ENCODE measurements at regions not wholly inside any gene's neighbourhood (a gene's known extent, or its start where the extent isn't known, plus 50 kb on each side); places are given as distances from the start of the nearest gene placed in this dataset.
A peak's percentile ranks its signal among the peaks of the same experiment; 100 is the strongest.

DNA sequence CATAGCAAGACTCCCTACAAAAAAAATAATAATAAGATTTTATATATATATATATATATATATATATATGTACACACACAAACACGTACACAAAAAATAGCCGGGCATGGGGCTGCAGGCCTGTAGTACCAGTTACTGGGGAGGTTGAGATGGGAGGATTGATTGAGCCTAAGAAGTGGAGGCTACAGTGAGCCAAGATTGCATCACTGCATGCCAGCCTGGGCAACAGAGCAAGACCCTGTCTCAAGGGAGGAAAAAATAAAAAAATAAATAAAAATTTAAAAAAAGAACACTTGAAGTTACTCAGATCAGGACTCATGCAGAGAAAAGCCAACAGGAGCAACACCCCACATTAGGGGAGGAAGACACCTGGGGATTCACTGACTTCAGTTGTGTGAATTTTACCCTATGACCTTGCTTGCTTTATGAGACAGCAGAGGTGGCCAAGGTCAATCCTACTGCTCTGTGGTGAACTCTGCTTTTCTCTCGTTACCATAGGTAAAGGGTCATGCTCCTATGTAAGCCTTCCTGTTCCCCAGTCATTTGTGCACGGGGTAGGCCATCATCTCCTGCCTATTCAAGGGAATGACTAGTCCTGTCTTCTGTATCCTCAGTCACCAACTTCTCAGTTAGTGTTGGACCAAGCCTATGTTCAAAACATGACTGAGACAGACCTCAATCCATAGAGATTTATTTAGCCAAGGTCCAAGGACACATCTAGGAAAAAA is 1119.8 kb upstream of the TMEM132C start:
- Mint-ChIP-seq H3K4me1 (ENCODE audit: insufficient read depth, unreplicated experiment) (no peaks in the 10 kb centered on the region), H3K27ac (ENCODE audit: low read depth, unreplicated experiment) (peak overlapping the region; percentile 16), H3K4me3 (ENCODE audit: unreplicated experiment) (no peak overlapping the region), H3K36me3 (ENCODE audit: insufficient read depth, unreplicated experiment) (no peaks in the 10 kb centered on the region), H3K27me3 (ENCODE audit: insufficient read depth, unreplicated experiment) (no peaks in the 10 kb centered on the region), H3K9me3 (ENCODE audit: unreplicated experiment) (peaks cover under 1% of the 10 kb centered on the region)
- no TSS peak for BruUV-seq (replicated peaks)
- ChIA-PET POLR2A (no interaction called here), CTCF (interaction anchor here (0.6 kb wide), 1 partner anchor 216 kb away, joined by 3 read pairs; no protein-coding TSS in a partner anchor)
- no peak for TF ChIP-seq CTCF (IDR thresholded peaks at IDR 0.05; ENCODE audit: unreplicated experiment)
- DNase-seq (ENCODE audit: unreplicated experiment): no peak
- intact Hi-C loops (cut with micrococcal nuclease): no loop called here

- no peak for DNase-seq (ENCODE audit: unreplicated experiment)
- no TSS peak for BruUV-seq (replicated peaks)
- ChIA-PET POLR2A (no interaction called here), CTCF (interaction anchor here (0.6 kb wide), 1 partner anchor 216 kb away, joined by 3 read pairs; no protein-coding TSS in a partner anchor)
- H3K4me3 Mint-ChIP-seq (ENCODE audit: unreplicated experiment): no peak overlapping the region
- no peaks in the 10 kb centered on the region for H3K36me3 Mint-ChIP-seq (ENCODE audit: insufficient read depth, unreplicated experiment)
- no peaks in the 10 kb centered on the region for H3K27me3 Mint-ChIP-seq (ENCODE audit: insufficient read depth, unreplicated experiment)
- H3K4me1 Mint-ChIP-seq (ENCODE audit: insufficient read depth, unreplicated experiment): no peaks in the 10 kb centered on the region
- no peak for TF ChIP-seq CTCF (IDR thresholded peaks at IDR 0.05; ENCODE audit: unreplicated experiment)
- intact Hi-C loops (cut with micrococcal nuclease): no loop called here
- H3K27ac Mint-ChIP-seq (ENCODE audit: low read depth, unreplicated experiment): peak overlapping the region; percentile 16
- no peaks in the 10 kb centered on the region for H3K9me3 Mint-ChIP-seq (ENCODE audit: unreplicated experiment)
Measured at GRCh38 chr12:127147724-127148123, 1119.2 kb upstream of the TMEM132C start.

- TF ChIP-seq CTCF (IDR thresholded peaks at IDR 0.05; ENCODE audit: unreplicated experiment): no peak
- no TSS peak for BruUV-seq (replicated peaks)
- POLR2A ChIA-PET: no interaction called here
- Mint-ChIP-seq H3K4me3 (ENCODE audit: unreplicated experiment) (no peak overlapping the region), H3K4me1 (ENCODE audit: insufficient read depth, unreplicated experiment) (no peaks in the 10 kb centered on the region), H3K36me3 (ENCODE audit: insufficient read depth, unreplicated experiment) (no peaks in the 10 kb centered on the region), H3K27ac (ENCODE audit: low read depth, unreplicated experiment) (no peak overlapping the region), H3K9me3 (ENCODE audit: unreplicated experiment) (no peaks in the 10 kb centered on the region), H3K27me3 (ENCODE audit: insufficient read depth, unreplicated experiment) (no peaks in the 10 kb centered on the region)
- intact Hi-C loops (cut with micrococcal nuclease): no loop called here
- DNase-seq (ENCODE audit: unreplicated experiment): no peak
- CTCF ChIA-PET: interaction anchor here (0.6 kb wide), 1 partner anchor 147 kb away, joined by 6 read pairs; no protein-coding TSS in a partner anchor
Measured at GRCh38 chr12:127148318-127148717, 1118.7 kb upstream of the TMEM132C start.

DNA sequence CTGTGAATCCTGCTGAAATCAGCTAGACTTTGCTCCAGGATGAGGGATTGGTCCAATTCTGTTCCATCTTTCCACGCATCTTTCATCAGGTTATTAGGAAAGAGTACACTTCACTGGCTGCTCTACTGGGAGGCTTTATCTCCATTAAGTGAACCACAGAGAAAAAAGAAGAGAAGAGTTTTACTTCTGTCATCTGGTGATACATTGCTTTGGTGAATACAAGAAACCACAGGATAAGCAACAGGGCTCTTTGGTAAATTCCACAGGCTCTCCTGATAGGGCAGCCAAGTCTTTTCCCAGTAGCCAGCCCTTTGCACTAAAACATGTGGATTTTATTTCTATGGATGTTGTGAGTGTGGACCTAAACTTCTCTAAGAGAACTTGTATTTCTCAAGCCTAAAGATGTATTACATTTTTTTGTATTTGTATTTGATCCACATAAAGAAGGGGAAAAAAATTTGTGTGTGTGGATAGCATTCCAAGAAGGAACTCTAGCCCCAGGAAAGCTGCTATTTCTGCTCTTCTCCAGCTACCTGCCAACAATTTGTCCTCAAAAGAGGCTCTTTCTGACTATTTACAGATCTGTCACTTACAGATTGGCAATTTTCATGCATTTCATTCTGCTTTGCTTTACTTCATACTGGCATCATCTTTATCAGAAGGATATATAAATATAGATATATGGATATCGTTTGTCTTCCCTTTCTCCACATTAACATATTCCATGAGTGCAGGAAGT is 1117.6 kb upstream of the TMEM132C start:
- no peaks in the 10 kb centered on the region for H3K27me3 Mint-ChIP-seq (ENCODE audit: insufficient read depth, unreplicated experiment)
- DNase-seq (ENCODE audit: unreplicated experiment): no peak
- H3K36me3 Mint-ChIP-seq (ENCODE audit: insufficient read depth, unreplicated experiment): no peaks in the 10 kb centered on the region
- intact Hi-C loops (cut with micrococcal nuclease): no loop called here
- no peak overlapping the region for H3K27ac Mint-ChIP-seq (ENCODE audit: low read depth, unreplicated experiment)
- ChIA-PET CTCF (interaction anchor here (0.7 kb wide), 1 partner anchor 14 kb away, joined by 3 read pairs; no protein-coding TSS in a partner anchor), POLR2A (no interaction called here)
- H3K4me1 Mint-ChIP-seq (ENCODE audit: insufficient read depth, unreplicated experiment): no peaks in the 10 kb centered on the region
- BruUV-seq (replicated peaks): no TSS peak
- no peak for TF ChIP-seq CTCF (IDR thresholded peaks at IDR 0.05; ENCODE audit: unreplicated experiment)
- no peak overlapping the region for H3K4me3 Mint-ChIP-seq (ENCODE audit: unreplicated experiment)
- H3K9me3 Mint-ChIP-seq (ENCODE audit: unreplicated experiment): no peaks in the 10 kb centered on the region
